IMR-90 (cell line): ENCODE measurements at regions not wholly inside any gene's neighbourhood (a gene's known extent, or its start where the extent isn't known, plus 50 kb on each side); places are given as distances from the start of the nearest gene placed in this dataset.

ENCODE experiments used
- BHLHE40 ChIP-seq: fragments of 150-350 bp; IDR thresholded peaks from 2 replicates; pipeline ENCODE4 v1.6.1; 2016; ENCODE audit warnings: mild to moderate bottlenecking, low read depth, low read length
- CEBPB ChIP-seq: IDR thresholded peaks from 2 replicates; pipeline ENCODE4 v1.6.1; 2012; ENCODE audit warnings: low read depth, low read length, improper control_type of control experiment
- FOS ChIP-seq: fragments of 150-350 bp; IDR thresholded peaks from 2 replicates; pipeline ENCODE4 v1.6.1; 2016; ENCODE audit warnings: low read depth, low read length
- MAZ ChIP-seq: IDR thresholded peaks from 2 replicates; pipeline ENCODE4 v1.6.1; 2012; ENCODE audit warnings: low read depth, mild to moderate bottlenecking, low read length, improper control_type of control experiment, moderate library complexity, borderline replicate concordance
- POLR2A ChIP-seq: IDR thresholded peaks from 2 replicates; pipeline ENCODE4 v1.6.1; 2012; ENCODE audit warnings: mild to moderate bottlenecking, low read depth, low read length
- RAD21 ChIP-seq: IDR thresholded peaks from 2 replicates; pipeline ENCODE4 v1.6.1; 2012; ENCODE audit warnings: low read length, improper control_type of control experiment
- RCOR1 ChIP-seq: IDR thresholded peaks from 2 replicates; pipeline ENCODE4 v1.6.1; 2012; ENCODE audit warnings: mild to moderate bottlenecking, low read length, improper control_type of control experiment; ENCODE audit not compliant: insufficient replicate concordance
- RFX5 ChIP-seq: IDR thresholded peaks from 2 replicates; pipeline ENCODE4 v1.8.0; 2012; ENCODE audit warnings: low read depth, mild to moderate bottlenecking, low read length, moderate library complexity
- TF ChIP-seq, protein P1 (sequence below): conservative IDR thresholded peaks from 2 replicates; pipeline ENCODE4 v1.5.1; 2012; ENCODE audit warnings: mild to moderate bottlenecking, low read depth, low read length, improper control_type of control experiment

- no peak for TF ChIP-seq POLR2A
- TF ChIP-seq, protein P1, sequence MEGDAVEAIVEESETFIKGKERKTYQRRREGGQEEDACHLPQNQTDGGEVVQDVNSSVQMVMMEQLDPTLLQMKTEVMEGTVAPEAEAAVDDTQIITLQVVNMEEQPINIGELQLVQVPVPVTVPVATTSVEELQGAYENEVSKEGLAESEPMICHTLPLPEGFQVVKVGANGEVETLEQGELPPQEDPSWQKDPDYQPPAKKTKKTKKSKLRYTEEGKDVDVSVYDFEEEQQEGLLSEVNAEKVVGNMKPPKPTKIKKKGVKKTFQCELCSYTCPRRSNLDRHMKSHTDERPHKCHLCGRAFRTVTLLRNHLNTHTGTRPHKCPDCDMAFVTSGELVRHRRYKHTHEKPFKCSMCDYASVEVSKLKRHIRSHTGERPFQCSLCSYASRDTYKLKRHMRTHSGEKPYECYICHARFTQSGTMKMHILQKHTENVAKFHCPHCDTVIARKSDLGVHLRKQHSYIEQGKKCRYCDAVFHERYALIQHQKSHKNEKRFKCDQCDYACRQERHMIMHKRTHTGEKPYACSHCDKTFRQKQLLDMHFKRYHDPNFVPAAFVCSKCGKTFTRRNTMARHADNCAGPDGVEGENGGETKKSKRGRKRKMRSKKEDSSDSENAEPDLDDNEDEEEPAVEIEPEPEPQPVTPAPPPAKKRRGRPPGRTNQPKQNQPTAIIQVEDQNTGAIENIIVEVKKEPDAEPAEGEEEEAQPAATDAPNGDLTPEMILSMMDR, result no peak
- no peak for TF ChIP-seq RAD21
- TF ChIP-seq MAZ, result no peak
- no peak for TF ChIP-seq RCOR1
- no peak for TF ChIP-seq CEBPB
- no peak for TF ChIP-seq RFX5
- no peak for TF ChIP-seq BHLHE40
- TF ChIP-seq FOS, result no peak
Observed at GRCh38 chr14:30035361-30035760, 107.7 kb upstream of the PRKD1 start.
